Breast epithelium (tissue), 3 donors: ENCODE measurements at regions not wholly inside any gene's neighbourhood (a gene's known extent, or its start where the extent isn't known, plus 50 kb on each side); places are given as distances from the start of the nearest gene placed in this dataset.

Experiments used
- CTCF ChIP-seq, 3 donors: fragments of 450-650 bp; IDR thresholded peaks; one replicate each; pipeline ENCODE4 v1.5.1; 2016 to 2017; ENCODE audit warnings: antibody characterized with exemption in 3 of 3, mild to moderate bottlenecking in 3 of 3, moderate library complexity in 3 of 3
- POLR2A ChIP-seq: fragments of 450-650 bp; IDR thresholded peaks from one replicate; pipeline ENCODE4 v1.6.1; 2016; ENCODE audit warnings: antibody characterized with exemption, mild to moderate bottlenecking, moderate library complexity
- POLR2AphosphoS5 ChIP-seq, 3 donors: sonication (generic); formaldehyde crosslinking; IDR thresholded peaks; one replicate each; pipeline ENCODE4 v1.6.1; 2017; ENCODE audit warnings: antibody characterized with exemption in 3 of 3

GRCh38 chr2:14806613-14807012 is 174.1 kb downstream of the LRATD1 start:
- no peak for TF ChIP-seq CTCF (IDR thresholded peaks at IDR 0.05)
- TF ChIP-seq POLR2A: no peak
- no peak for TF ChIP-seq POLR2AphosphoS5 (IDR thresholded peaks at IDR 0.05)
